A673 (cell line): ENCODE measurements at regions not wholly inside any gene's neighbourhood (a gene's known extent, or its start where the extent isn't known, plus 50 kb on each side); places are given as distances from the start of the nearest gene placed in this dataset.

Experiments used
- BruUV-seq: library from RNA; stranded (reverse); fragments of 400-500 nt; replicated peaks from 2 replicates; lab custom pipeline; 2021; lab: Mats Ljungman, UMichigan
- CTCF ChIA-PET: fragments of 300-600 bp; sonication (Branson Sonifier 250); formaldehyde crosslinking; loops from one replicate; lab custom pipeline; 2022; ENCODE audit warnings: antibody characterized with exemption; lab: Charles Lee
- POLR2A ChIA-PET: fragments of 300-600 bp; sonication (Branson Sonifier 250); formaldehyde crosslinking; loops from one replicate; lab custom pipeline; 2022; ENCODE audit warnings: antibody characterized with exemption; ENCODE audit not compliant: low non-redundant PET; lab: Charles Lee
- DNase-seq: peaks from one replicate; pipeline ENCODE4 v3.0.0-alpha.2; 2015; ENCODE audit warnings: low spot score
- H3K27ac ChIP-seq: fragments of 200-600 bp; sonication (generic); 2 replicates; pipeline ENCODE4 v1.5.1; 2016; ENCODE audit warnings: mixed run types, low read depth, mild to moderate bottlenecking, mixed read lengths, antibody characterized with exemption, low read length; ENCODE audit not compliant: poor library complexity, severe bottlenecking
- H3K27me3 ChIP-seq: fragments of 200-600 bp; sonication (generic); replicated peaks from 2 replicates; pipeline ENCODE4 v1.6.1; 2017; ENCODE audit warnings: mixed run types, low read depth, mild to moderate bottlenecking, mixed read lengths, antibody characterized with exemption, low read length; ENCODE audit not compliant: insufficient read depth, poor library complexity
- H3K36me3 ChIP-seq: fragments of 200-600 bp; sonication (generic); 2 replicates; pipeline ENCODE4 v1.6.1; 2016; ENCODE audit warnings: mixed run types, mild to moderate bottlenecking, mixed read lengths, antibody characterized with exemption, low read length; ENCODE audit not compliant: insufficient read depth, poor library complexity, severe bottlenecking
- H3K4me1 ChIP-seq: fragments of 200-600 bp; sonication (generic); 2 replicates; pipeline ENCODE4 v1.6.1; 2017; ENCODE audit warnings: mixed run types, mild to moderate bottlenecking, mixed read lengths, antibody characterized with exemption, low read length; ENCODE audit not compliant: insufficient read depth, poor library complexity, severe bottlenecking
- H3K4me3 ChIP-seq: fragments of 200-600 bp; sonication (generic); 2 replicates; pipeline ENCODE4 v1.5.1; 2016; ENCODE audit warnings: low read depth, mixed run types, mild to moderate bottlenecking, mixed read lengths, low read length; ENCODE audit not compliant: poor library complexity, severe bottlenecking
- H3K9me3 ChIP-seq: fragments of 200-600 bp; sonication (generic); 2 replicates; pipeline ENCODE4 v1.6.1; 2016; ENCODE audit warnings: mixed run types, low read depth, mild to moderate bottlenecking, mixed read lengths, antibody characterized with exemption, low read length; ENCODE audit not compliant: poor library complexity, severe bottlenecking
- CTCF ChIP-seq: fragments of 300-800, 200-600 bp; sonication (generic); conservative IDR thresholded peaks from 2 replicates; pipeline ENCODE4 v1.5.1; 2017; ENCODE audit warnings: low read depth, mild to moderate bottlenecking, antibody characterized with exemption, low read length, moderate library complexity, mixed read lengths
- EZH2 ChIP-seq: fragments of 200-600 bp; sonication (generic); IDR thresholded peaks from 2 replicates; pipeline ENCODE4 v1.6.1; 2017; ENCODE audit warnings: borderline replicate concordance, low read depth, mild to moderate bottlenecking, mixed read lengths, antibody characterized with exemption, low read length; ENCODE audit not compliant: poor library complexity, severe bottlenecking
- intact Hi-C: fragments of 100-400 bp; cut with micrococcal nuclease; formaldehyde crosslinking; loops from one replicate; pipeline ENCODE4 v1.10.0; 2022; ENCODE audit not compliant: unreplicated experiment

- Histone ChIP-seq H3K27ac (no peak overlapping the region), H3K27me3 (no peaks in the 10 kb centered on the region), H3K4me1 (peaks cover 2% of the 10 kb centered on the region), H3K4me3 (no peak overlapping the region), H3K36me3 (no peaks in the 10 kb centered on the region), H3K9me3 (peaks cover 3% of the 10 kb centered on the region)
- no TSS peak for BruUV-seq
- ChIA-PET POLR2A (no interaction called here), CTCF (no interaction called here)
- DNase-seq: no peak
- no peak for TF ChIP-seq CTCF
- no peak for TF ChIP-seq EZH2
- intact Hi-C loops: no loop called here
Measured at GRCh38 chr9:108665521-108666239, 190.1 kb downstream of the ACTL7B start.

DNA sequence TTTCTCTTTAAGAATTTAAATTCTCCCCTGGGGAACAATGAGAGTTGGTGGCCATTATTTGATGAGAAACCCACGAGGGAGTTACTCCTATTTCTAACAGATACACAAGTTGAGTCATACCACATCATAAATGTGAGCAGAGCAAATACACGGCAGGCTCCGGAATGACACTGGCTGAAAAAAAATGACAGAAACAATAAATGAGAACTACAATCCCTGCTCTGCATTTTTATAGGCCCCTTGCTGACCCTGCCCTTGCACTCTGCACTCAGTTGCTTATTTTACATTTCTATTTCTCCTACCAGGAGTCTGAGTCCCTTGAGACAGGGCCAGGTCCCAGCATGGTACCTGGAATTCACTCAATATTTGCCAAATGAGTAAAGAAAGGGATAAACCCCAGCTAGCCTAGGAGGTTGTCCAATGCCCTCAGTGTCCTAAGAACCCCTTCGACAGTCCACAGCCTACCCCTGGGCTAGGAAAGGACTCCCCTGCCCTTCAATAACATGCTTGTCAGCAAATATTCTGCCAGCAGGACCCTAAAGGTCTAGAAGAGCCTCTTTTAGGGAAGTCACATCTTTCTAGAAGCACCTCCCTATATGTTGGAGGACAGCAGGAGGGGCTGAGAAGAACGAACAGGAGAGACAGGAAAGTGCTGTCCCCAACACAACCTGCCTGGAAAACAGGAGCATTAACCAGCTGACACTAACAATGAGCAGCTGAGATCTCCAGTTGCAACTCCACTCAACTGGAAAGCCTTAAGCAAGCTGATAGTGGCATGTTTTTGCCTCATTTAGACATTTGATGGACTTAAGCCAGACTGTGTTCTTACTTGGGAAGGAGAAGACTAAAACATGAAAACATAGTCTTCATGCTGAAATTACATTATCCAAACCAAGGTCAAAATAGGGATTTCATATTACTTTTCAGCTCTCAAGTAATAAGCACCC is 191.2 kb downstream of the ACTL7B start:
- ChIA-PET CTCF (no interaction called here), POLR2A (no interaction called here)
- peaks cover 13% of the 10 kb centered on the region for H3K9me3 ChIP-seq
- H3K36me3 ChIP-seq: no peaks in the 10 kb centered on the region
- no peak for TF ChIP-seq CTCF
- TF ChIP-seq EZH2: no peak
- peaks cover 2% of the 10 kb centered on the region for H3K4me1 ChIP-seq
- no peak overlapping the region for H3K4me3 ChIP-seq
- BruUV-seq: no TSS peak
- intact Hi-C loops: no loop called here
- H3K27me3 ChIP-seq: no peaks in the 10 kb centered on the region
- no peak overlapping the region for H3K27ac ChIP-seq
- peak; percentile 19 for DNase-seq

DNA sequence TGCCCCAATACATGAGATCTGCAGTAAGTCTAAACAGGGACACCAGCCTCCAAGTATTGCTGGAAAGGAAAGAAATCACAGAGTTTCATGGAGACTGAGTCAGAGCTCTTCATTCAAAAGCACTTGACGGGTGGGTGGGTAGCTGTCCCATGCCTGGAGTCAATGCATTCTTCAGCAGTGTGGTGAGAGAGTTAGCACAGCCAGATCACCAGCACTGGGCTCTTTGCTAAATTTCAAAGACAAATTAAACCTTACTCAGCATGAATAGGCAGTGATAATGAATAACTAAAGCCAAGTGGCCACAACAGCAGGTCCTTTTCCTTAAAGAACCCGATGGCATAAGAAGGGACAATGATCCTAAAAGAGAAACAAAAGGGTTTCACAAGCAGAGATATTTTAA is 192.4 kb downstream of the ACTL7B start:
- no peaks in the 10 kb centered on the region for H3K36me3 ChIP-seq
- peaks cover 17% of the 10 kb centered on the region for H3K9me3 ChIP-seq
- intact Hi-C loops: no loop called here
- no peak for TF ChIP-seq CTCF
- TF ChIP-seq EZH2: no peak
- H3K4me3 ChIP-seq: no peak overlapping the region
- POLR2A ChIA-PET: no interaction called here
- no peak overlapping the region for H3K27ac ChIP-seq
- CTCF ChIA-PET: no interaction called here
- BruUV-seq: no TSS peak
- H3K27me3 ChIP-seq: no peaks in the 10 kb centered on the region
- no peak for DNase-seq
- peaks cover 2% of the 10 kb centered on the region for H3K4me1 ChIP-seq
